ENCODE measurements at regions not wholly inside any gene's neighbourhood (a gene's known extent, or its start where the extent isn't known, plus 50 kb on each side); places are given as distances from the start of the nearest gene placed in this dataset.

DNA sequence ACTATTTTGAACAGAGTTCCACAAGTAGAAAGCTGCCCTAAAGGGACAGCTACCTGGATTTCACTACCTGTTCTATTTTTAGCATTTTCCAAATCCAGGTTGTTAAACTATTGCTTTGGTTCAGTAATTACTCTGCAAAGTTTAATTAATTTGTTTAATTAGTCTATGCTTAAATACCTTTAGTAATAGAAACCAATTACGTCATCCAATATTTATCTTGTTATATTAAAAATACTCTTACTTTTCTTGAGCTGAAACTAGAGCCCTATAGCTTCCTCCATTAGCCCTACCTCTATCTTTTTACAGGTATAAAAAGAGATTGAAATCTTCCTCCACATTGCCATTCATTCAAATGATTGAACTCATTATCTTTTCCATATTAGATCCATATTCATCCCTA lies 514.6 kb downstream of the DSC3 start:
- DNase-seq (ENCODE audit: low spot score) = no peak

DNA sequence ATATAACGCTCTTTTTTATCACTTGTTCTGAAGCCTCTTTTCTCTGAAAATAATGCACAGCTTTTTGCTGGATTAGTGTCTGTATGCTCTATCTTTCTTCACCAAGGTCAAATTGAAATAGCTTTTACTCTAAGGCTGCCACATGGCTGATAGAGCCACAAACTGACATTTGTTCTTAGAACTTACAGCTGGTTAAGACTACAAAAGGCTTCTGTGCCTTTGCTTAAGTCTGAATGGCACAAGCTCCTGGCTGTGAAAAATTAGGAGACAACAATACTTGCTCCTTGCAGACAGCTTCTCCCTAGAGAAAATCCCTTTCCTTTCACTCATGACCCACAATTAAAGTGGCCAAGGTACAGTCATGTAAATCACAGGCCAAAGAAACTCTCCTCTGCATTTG lies 515.3 kb downstream of the DSC3 start:
- DNase-seq (ENCODE audit: low spot score) = no peak

GRCh38 chr18:30522288-30522929 lies 520.1 kb downstream of the DSC3 start:
- no peak for DNase-seq (ENCODE audit: low spot score)

DNA sequence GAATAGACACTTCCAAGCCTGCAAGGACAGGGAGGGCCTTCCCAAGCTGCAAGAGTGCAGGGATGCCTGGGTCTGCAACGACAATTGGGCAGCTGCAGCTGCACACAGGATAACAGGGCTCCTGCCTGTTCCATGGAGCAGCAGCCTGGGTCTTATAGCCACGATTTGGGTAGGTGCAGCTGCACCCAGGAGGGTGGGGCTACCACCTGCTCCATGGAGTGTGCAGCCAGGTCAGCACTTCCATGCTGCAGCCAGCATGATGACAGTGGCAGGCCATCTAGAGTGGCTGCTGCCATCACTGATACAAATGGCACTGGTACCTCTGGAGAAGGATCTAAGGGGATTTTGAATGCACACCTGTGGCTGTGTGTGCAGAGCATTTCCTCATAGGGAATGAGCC lies 528.5 kb downstream of the DSC3 start:
- DNase-seq (ENCODE audit: low spot score) = no peak

DNA sequence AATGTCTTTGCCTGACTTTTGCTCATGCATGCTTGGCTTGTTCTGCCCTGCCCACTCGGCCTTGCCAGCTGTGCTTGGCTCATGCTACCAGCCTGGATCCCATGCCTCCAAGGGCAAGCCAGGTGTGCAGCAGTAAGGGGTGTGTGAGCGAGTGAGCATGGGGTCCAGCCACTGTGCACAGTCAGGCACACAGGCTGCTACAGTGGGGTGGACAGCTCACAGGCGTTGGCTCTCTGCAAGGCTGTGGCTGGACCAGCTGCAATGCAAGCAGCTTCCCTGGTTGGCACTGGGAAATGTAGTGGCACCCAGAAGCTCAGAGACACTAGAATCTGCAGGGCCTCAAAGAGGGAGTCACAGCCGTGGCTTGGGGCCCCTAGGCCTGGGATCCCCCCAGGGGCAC lies 529.7 kb downstream of the DSC3 start:
- DNase-seq (ENCODE audit: low spot score) = no peak

DNA sequence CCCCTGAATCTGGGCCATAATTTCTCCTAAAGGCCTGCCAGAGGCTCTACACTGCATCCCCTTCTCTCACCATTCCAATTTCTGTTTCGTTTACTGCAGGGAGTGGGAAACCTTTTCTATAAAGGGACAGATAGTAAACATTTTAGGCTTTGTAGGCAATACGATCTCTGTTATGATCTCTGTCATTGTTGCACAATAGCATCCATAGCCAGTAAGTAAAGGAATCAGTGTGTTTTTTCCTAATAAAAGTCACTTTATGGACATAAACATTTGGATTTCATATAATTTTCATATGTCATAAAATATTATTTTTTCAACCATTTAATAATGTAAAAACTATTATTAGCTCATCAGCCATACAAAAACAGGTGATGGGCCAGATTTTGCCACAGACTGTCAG lies 531.7 kb downstream of the DSC3 start:
- no peak for DNase-seq (ENCODE audit: low spot score)

GRCh38 chr18:30501594-30501993 lies 540.9 kb downstream of the DSC3 start:
- DNase-seq (ENCODE audit: low spot score) = no peak

GRCh38 chr18:30500240-30500945 lies 542.1 kb downstream of the DSC3 start:
- DNase-seq (ENCODE audit: low spot score) = no peak

DNA sequence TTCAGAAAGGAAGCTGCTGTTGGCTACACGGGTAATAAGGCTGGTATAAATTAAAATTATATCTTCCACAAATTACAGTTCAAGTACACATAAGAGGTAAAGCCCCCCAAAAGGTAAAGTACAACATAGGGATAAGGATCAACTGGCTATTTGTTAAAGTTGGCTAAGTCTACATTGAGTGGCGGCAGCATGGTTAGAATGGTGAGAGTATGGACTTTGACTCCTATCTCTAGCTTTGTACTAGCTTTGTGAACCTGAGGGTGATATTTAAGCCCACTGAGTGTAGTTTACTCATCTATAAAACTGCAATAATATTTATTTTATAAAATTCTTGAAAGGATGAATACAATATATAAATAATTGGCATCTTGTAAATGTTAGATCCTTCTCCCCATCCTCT lies 542.8 kb downstream of the DSC3 start:
- no peak for DNase-seq (ENCODE audit: low spot score)

DNA sequence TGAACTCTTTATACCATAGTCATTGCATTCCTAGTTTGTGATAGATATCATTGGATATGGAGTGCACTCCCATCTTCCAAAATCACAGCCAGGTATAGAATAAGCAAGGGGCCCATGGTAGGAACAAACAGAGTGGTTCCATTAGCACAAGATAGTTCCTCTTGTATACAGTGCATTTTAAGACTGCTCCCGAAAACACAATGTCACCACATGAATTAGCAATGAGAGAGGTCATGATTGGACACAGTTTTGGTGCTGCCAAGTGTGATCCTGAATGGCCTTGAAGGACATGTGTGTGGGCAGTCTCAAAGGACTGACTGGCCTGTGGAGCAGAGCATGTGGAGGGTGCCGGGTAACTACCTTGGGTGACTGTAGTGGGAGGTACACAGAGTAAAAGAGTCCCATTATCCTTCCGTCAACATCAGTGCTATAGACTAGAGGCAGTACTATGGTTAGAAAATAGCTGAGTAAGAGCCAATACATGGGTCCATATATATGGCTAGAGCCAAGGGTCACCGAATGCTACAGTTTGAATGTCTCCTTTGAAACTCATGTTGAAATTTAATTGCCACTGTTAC lies 549.9 kb downstream of the DSC3 start:
- no peak for DNase-seq (ENCODE audit: low spot score)

GRCh38 chr18:30491815-30492551 lies 550.6 kb downstream of the DSC3 start:
- no peak for DNase-seq (ENCODE audit: low spot score)

- no peak for DNase-seq (ENCODE audit: low spot score)
Measured at GRCh38 chr18:30489890-30490643, 552.5 kb downstream of the DSC3 start.

DNA sequence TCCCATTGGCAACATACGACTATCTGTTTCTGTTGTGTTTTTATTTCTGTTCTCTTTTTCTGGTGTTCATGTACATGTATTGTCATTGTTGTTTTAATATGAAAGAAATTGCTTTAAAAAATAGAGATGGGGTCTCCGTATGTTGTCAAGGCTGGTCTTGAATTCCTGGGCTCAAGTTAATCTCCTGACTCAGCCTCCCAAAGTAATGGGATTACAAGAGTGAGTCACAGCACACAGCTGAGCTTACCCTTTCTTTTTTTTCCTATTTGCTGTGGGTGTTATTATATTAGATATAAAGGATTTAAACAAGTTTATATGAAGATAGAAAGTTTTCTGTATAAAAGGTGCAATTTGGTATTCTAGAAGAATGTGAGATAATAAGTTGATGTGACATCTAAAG lies 554.6 kb downstream of the DSC3 start:
- DNase-seq (ENCODE audit: low spot score) = no peak

GRCh38 chr18:30486856-30487255 lies 555.7 kb downstream of the DSC3 start:
- peak; percentile 1 for DNase-seq (ENCODE audit: low spot score)

- no peak for DNase-seq (ENCODE audit: low spot score)
Measured at GRCh38 chr18:30485078-30485477, 557.5 kb downstream of the DSC3 start.

DNA sequence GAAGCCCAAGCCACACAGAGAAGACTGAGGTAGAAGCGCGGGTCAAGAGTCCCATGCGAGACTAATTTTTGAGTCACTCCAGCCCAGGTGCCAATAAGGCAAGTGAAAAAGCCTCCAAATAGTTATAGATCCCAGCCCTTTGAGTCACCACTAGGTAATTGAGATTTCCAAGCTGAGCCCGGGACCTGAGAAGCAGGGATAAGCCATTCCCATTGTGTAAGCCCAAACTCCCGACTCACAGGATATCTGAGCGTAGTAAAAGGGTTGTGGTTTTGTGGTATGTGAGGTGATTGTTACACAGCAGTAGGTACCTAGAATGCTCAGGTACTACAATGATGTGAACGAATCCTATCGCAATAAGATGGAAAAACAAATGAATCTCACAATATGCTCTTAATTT lies 560.7 kb downstream of the DSC3 start:
- DNase-seq (ENCODE audit: low spot score) = no peak

- DNase-seq (ENCODE audit: low spot score) = no peak
Measured at GRCh38 chr18:30469091-30469490, 573.5 kb downstream of the DSC3 start.

GRCh38 chr18:30465096-30465495 lies 577.4 kb downstream of the DSC3 start:
- no peak for DNase-seq (ENCODE audit: low spot score)

DNA sequence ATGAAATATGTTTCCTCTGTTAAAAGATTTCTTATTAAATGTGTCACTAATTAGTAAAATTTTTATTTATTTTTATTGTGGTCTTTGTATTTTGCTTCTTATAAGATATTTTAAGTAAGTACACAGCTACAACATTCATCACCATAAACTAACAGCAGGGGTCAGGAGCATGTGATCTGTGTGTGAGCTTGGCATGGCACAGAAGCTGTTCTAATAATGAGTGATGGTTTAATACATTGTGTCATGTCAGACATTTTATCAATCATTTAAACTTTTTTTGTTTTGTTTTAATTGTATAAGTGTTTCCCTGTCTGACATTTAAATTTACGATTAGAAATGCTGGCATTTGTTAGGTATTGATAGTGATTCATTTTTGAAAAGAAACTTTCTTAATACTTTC lies 585.4 kb downstream of the DSC3 start:
- DNase-seq (ENCODE audit: low spot score) = no peak

- no peak for DNase-seq (ENCODE audit: low spot score)
Measured at GRCh38 chr18:30455741-30456140, 586.8 kb downstream of the DSC3 start.

DNA sequence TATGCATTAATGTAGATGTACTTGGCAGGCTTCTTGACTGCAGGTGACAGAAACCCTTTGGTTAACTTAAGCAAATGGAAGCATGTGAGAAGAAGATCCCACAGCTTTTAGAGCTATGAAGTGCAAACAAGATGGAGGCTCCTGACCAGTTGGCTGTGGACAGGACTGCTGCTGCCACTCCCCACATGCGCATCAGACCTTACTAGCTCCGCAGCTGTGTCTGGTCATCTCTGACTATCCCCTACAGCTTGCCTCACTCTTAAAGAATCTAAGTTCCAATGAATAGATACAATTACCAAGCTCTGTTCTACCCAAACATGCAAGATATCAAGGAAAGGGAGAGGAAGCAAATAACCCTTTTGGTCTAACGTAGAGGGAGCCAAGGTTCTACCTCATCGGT lies 587.6 kb downstream of the DSC3 start:
- DNase-seq (ENCODE audit: low spot score) = no peak

- no peak for DNase-seq (ENCODE audit: low spot score)
Measured at GRCh38 chr18:30451981-30452380, 590.6 kb downstream of the DSC3 start.
